ENCODE measurements at regions not wholly inside any gene's neighbourhood (a gene's known extent, or its start where the extent isn't known, plus 50 kb on each side); places are given as distances from the start of the nearest gene placed in this dataset.

DNA sequence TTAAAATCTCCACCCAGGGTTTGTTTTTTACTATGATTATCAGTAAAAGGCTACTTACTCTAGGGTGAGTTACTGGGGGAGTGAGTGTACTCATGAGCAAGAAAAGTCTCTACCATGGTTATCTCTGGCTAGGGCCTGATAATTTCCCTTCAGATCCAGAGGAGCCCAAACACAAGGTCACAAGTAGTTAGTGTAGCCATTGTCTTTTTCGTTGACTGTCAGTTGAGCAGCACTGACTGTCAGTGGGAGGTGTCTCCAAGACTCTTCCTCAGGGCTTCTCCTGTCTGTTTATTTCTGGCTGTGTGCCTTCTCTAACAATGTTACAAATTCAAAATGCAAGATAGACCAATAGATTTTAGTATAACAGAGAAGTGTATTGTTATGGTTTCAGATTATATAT is 181.2 kb upstream of the MIS18BP1 start:
- Mint-ChIP-seq H3K36me3 (no peaks in the 10 kb centered on the region), H3K9me3 (peaks cover 0 to 5% of the 10 kb centered on the region in 2 donors), H3K4me3 (no peak overlapping the region), H3K27me3 (no peaks in the 10 kb centered on the region), H3K27ac (no peak overlapping the region), H3K4me1 (no peaks in the 10 kb centered on the region)
- DNase-seq (no peak), ATAC-seq (replicated peaks) (no peak)

DNA sequence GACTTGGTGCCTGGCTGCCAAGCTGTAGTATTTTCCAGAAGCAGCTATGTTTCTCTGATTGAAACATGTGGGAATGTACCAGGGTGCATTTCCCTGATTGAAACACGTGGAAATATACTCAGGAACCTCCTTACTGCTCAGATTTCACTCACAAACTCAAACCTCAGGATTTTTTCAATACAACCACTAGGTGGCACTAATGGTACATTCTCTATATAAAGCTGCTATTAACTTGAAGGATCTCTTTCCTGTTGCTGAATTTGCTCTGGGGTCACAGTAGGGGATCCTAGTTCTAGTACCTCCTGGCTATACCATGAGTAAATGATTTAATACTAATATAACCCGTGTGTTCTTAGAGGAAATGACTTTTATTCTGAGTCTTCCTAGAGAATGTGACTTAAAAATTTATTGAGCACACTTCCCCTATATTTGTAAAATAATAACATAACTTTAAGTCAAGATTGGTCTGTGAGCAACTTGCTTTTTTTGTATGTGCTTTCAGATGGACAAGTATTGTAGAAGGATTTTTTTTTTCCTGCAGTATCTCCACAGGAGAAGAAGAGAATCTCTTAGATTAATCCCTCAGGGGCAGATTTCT is 173.8 kb upstream of the MIS18BP1 start:
- ATAC-seq (replicated peaks) (peak; percentile 53 to 56), DNase-seq (no peak)
- Mint-ChIP-seq H3K27me3 (no peaks in the 10 kb centered on the region), H3K4me3 (no peak overlapping the region), H3K9me3 (peaks cover 0 to 4% of the 10 kb centered on the region in 2 donors), H3K4me1 (no peaks in the 10 kb centered on the region), H3K27ac (no peak overlapping the region), H3K36me3 (no peaks in the 10 kb centered on the region)

DNA sequence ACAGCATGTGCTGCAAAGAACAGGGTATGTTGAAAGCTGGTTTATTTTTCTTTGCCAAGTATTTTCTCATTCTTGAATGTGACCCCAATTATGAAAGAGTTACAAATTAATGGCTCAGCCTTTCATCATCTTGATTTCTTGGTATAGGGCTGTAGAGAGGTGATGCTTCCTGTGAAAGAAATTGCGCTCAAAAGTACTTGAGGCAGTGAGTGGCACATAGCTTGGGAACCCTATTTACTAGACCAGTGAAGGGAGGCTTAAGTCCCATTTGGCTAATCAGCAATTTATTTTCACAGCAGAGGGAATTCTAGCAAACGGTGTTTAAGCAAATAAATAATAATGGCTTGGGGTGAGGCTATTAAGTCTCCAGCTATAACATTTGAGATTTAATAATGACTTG is 153.9 kb upstream of the MIS18BP1 start:
- no peaks in the 10 kb centered on the region for H3K36me3 Mint-ChIP-seq
- H3K27ac Mint-ChIP-seq: no peak overlapping the region
- DNase-seq: no peak
- ATAC-seq (replicated peaks): no peak
- no peak overlapping the region for H3K4me3 Mint-ChIP-seq
- no peaks in the 10 kb centered on the region for H3K4me1 Mint-ChIP-seq
- H3K27me3 Mint-ChIP-seq: no peaks in the 10 kb centered on the region
- peaks cover 5 to 12% of the 10 kb centered on the region in 2 donors for H3K9me3 Mint-ChIP-seq

DNA sequence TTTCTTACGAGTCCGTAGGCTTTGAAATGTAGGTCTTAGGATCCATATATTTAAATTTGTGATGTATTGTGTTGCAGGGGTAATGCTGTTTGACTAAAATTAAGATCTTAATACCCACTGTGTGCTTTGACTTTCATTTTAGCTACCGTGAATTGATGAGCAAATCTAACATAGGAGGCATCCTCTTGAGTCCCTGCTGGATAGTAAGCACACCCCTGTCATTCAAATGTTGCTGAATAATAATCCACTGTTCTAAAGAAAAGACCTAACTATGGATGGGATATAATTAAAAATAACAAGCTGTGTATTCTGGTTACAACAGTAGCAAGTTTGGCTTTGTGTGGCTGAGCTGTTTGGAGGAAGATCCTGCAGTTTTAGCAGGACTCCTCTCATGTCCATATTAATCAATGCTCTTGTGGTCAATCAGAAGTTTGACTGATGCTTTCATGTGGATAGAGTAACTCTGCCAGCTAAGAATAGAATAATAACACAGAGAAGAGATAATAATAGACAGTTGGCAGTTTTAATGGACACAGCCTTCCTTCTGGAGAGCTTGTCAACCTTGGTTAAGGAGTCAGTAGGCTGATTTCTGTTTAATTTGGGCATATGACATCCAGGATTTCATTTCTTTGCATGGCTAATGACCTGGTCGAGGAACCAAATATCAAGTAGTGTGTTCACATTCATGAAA is 148.1 kb upstream of the MIS18BP1 start:
- Mint-ChIP-seq H3K4me1 (no peaks in the 10 kb centered on the region), H3K27ac (no peak overlapping the region), H3K9me3 (no peaks in the 10 kb centered on the region), H3K27me3 (no peaks in the 10 kb centered on the region), H3K4me3 (no peak overlapping the region), H3K36me3 (no peaks in the 10 kb centered on the region)
- no peak for DNase-seq
- ATAC-seq (replicated peaks): no peak

DNA sequence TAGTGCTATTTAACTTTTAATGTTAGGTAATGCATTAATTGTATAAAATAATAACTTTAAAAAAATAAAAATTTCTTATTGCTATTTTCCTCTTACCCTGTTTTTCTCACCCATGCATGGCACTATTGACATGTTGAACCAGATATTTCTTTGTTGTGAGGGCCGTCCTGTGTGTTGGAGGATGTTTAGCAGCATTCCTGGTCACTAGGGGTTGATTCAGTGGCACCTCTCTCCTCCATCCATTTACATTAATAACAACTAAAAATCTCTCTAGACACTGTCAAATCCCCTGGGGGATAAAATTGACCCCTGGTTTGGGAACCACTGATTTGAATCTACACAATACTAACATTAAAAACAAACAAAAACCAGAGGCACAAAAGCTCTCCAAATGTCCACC is 147.5 kb upstream of the MIS18BP1 start:
- peaks cover under 1% of the 10 kb centered on the region in 2 donors for H3K9me3 Mint-ChIP-seq
- no peak for ATAC-seq (replicated peaks)
- no peaks in the 10 kb centered on the region for H3K36me3 Mint-ChIP-seq
- DNase-seq: no peak
- H3K4me1 Mint-ChIP-seq: no peaks in the 10 kb centered on the region
- no peak overlapping the region for H3K4me3 Mint-ChIP-seq
- H3K27me3 Mint-ChIP-seq: no peaks in the 10 kb centered on the region
- no peak overlapping the region for H3K27ac Mint-ChIP-seq

DNA sequence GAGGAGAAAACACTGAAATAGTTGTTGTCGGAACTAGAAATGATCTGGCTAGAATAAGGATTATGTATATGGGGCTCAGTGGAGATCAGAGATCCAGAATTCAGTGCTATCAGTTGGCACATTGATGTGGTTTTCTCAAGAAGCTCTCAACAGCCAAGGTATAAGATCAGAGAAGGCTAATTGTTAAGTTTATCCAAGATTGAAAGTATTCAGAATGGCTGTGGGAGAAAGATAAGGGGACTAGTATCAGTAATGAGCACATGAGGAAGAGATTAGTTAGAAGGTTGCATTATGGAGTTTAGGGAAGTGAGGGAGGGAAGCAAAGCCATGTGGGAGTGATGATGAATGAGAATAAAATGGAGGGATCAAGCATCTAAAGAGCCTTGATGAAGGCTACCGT is 128.1 kb upstream of the MIS18BP1 start:
- DNase-seq: no peak
- no peaks in the 10 kb centered on the region for H3K36me3 Mint-ChIP-seq
- no peak for ATAC-seq (replicated peaks)

DNA sequence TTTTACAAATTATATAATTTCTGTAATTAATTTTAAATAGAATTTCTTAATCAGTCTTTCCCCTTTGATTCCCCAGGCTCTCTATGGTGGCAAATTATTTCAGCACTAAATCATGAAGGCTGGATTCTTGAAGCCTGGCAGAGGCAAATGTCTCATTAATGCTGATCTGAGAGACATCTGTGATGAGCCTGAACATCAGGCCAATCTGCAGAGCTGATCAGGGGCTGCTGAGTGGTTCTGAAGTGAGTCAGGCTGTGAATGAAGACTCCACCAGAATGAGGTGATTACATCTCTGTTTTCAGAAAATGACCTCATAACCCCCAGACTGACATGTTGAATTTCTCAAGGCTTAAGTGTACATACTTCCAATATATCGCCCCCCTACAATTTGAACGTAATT is 124.2 kb upstream of the MIS18BP1 start:
- no peak for DNase-seq

More for the DNA sequence above, 128.1 kb upstream of the MIS18BP1 start:
- no peak overlapping the region for H3K4me3 Mint-ChIP-seq
- no peaks in the 10 kb centered on the region for H3K27me3 Mint-ChIP-seq
- H3K27ac Mint-ChIP-seq: no peak overlapping the region
- no peaks in the 10 kb centered on the region for H3K4me1 Mint-ChIP-seq
- H3K9me3 Mint-ChIP-seq: no peaks in the 10 kb centered on the region

DNA sequence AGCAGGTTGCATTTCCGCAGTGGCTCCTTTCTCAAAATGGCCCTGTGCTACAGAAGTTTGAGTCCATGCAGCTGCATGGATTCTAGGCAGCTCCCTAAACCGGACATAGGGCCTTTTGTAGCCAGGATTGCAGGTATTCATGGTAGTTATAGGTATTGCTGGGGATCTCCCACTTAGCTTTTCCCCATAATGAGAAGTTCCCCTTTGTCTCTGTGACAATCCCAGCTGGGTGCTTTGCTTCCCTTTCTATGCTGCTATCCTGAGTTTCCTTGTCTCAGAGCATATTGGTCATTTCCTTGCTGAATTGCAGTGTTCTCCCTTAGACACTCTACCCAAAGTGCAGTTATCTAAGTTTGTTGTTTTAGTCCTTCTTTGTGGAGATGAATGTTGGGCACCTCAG is 120.9 kb upstream of the MIS18BP1 start:
- Mint-ChIP-seq H3K4me1 (no peaks in the 10 kb centered on the region), H3K4me3 (no peak overlapping the region), H3K27me3 (no peaks in the 10 kb centered on the region), H3K9me3 (no peaks in the 10 kb centered on the region), H3K27ac (no peak overlapping the region), H3K36me3 (no peaks in the 10 kb centered on the region)
- DNase-seq (no peak), ATAC-seq (replicated peaks) (no peak)

More for the DNA sequence above, 124.2 kb upstream of the MIS18BP1 start:
- ATAC-seq (replicated peaks): no peak
- Mint-ChIP-seq H3K4me3 (no peak overlapping the region), H3K36me3 (no peaks in the 10 kb centered on the region), H3K4me1 (no peaks in the 10 kb centered on the region), H3K27ac (no peak overlapping the region), H3K9me3 (no peaks in the 10 kb centered on the region), H3K27me3 (no peaks in the 10 kb centered on the region)

DNA sequence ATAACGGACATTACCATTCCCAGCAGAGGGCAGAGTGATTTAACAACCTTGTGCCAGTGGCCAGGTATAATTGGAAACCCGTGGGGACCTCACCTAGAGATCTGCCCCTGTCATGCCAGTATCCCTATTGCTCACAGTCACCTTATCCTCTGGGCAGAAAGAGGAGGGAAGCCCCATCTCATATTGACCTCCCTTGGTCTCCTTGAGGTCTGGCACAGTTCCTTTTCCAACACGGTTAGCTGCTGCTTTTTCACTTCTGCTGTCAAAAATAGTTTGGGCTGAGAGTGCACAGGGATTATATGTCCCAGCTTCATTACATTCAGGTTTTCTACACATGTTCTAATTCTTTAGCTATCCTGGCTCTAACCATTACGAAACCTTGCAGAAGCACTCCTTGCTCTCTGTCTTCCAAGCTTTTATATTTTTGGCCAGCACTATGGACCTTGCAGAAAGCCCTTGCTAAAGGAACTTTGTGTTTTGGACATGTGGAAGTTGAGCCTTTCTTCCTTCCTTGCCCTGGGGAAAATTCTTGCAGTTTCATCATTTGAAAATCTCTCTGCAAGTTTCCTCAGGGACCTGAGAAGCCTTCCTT is 111.7 kb upstream of the MIS18BP1 start:
- ATAC-seq (replicated peaks) (no peak), DNase-seq (no peak)
- no peaks in the 10 kb centered on the region for H3K27me3 Mint-ChIP-seq
- H3K36me3 Mint-ChIP-seq: no peaks in the 10 kb centered on the region
- no peak overlapping the region for H3K4me3 Mint-ChIP-seq
- H3K27ac Mint-ChIP-seq: no peak overlapping the region
- no peaks in the 10 kb centered on the region for H3K9me3 Mint-ChIP-seq
- no peaks in the 10 kb centered on the region for H3K4me1 Mint-ChIP-seq

DNA sequence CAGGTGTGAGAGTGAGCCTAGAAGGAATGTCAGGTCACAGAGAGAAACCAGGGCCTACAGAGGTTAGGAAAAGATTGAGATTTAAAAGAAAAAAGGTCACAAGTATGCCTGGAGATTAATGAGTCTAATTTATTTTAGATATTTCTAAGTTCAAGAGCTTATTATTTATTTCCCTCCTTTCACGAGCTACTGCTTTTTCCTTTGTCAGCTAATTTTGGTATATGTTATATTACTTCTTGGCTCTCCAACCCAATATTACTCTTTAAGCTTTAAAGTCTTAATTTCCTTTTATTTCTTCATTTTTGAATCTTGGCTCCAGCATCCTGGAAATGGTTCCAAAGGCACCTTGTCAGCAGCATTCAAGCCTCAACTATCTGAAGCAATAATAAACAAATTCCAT is 109.5 kb upstream of the MIS18BP1 start:
- Mint-ChIP-seq H3K36me3 (no peaks in the 10 kb centered on the region), H3K4me3 (no peak overlapping the region), H3K27me3 (no peaks in the 10 kb centered on the region), H3K4me1 (no peaks in the 10 kb centered on the region), H3K27ac (no peak overlapping the region), H3K9me3 (no peaks in the 10 kb centered on the region)
- ATAC-seq (replicated peaks): no peak
- no peak for DNase-seq

DNA sequence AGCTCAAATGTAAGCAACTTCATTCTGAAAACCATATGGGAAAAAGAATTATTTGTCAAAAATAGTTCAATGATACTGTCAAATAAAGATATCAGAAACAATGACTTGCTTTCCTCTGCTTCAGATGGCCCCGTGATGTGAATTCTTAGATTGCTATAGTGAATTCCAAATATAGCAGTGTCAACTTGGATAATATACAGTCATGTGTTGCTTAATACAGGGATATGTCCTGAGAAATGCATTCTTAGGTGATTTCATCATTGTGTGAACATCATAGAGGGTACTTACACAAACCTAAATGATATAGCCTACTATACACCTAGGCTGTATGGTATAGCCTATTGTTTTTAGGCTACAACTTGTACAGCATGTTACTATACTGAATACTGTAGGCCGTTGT is 108.7 kb upstream of the MIS18BP1 start:
- Mint-ChIP-seq H3K36me3 (no peaks in the 10 kb centered on the region), H3K27ac (no peak overlapping the region), H3K4me1 (no peaks in the 10 kb centered on the region), H3K9me3 (no peaks in the 10 kb centered on the region), H3K4me3 (no peak overlapping the region), H3K27me3 (no peaks in the 10 kb centered on the region)
- ATAC-seq (replicated peaks): no peak
- DNase-seq: no peak

DNA sequence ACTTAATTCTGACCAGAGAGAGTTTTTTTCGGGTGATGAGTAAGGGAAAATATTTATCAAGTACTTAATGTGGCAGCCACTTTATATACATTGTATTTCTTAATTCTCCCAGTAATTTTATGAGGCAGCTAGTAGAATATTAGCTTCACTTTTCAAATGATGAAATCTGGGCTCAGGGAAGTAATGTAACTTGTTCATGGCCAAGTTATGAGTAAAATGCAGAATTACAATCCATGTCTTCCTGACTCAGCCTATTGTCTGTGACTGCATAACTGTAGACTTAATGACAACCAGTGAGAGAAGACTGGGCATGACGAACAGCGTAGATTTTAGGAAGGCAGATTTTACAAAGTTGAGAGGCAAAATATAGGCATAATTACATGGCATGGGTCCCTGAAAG is 106.7 kb upstream of the MIS18BP1 start:
- DNase-seq: no peak
- Mint-ChIP-seq H3K36me3 (no peaks in the 10 kb centered on the region), H3K4me1 (no peaks in the 10 kb centered on the region), H3K4me3 (no peak overlapping the region), H3K27ac (no peak overlapping the region), H3K9me3 (peaks cover 0 to 1% of the 10 kb centered on the region in 2 donors), H3K27me3 (no peaks in the 10 kb centered on the region)
- ATAC-seq (replicated peaks): no peak

DNA sequence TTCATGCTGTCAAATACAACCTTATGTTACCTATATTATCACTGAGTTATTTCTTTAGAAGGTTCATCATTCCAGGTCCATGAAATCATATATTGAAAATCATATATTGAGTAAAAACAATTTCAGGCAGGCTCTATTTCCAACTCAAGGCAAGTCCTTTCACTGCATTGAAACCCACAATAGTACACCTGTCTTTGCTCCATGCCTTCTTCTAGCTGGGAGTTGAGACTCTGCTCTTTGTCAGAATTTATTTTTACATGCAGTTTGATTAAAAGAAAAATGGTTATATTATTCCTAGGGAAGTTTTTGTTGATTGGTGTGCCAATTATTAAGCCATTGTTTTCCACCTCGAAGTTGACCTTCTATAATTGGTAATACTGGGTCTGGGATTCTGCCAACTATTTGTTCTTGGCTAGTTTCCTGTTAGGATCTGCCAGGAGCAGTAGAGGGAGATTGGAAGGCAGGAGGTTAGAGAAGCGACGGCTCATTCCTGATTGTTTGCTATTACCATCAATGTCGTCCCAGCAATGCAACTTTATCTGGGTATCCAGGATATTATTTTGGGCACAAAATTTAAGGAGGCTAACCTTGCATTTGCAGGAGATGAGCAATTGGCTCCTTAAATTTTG is 79.5 kb upstream of the MIS18BP1 start:
- H3K27me3 Mint-ChIP-seq: no peaks in the 10 kb centered on the region
- H3K36me3 Mint-ChIP-seq: no peaks in the 10 kb centered on the region
- no peak overlapping the region for H3K27ac Mint-ChIP-seq
- DNase-seq (no peak), ATAC-seq (replicated peaks) (no peak)
- peaks cover 20 to 26% of the 10 kb centered on the region in 2 donors for H3K9me3 Mint-ChIP-seq
- no peak overlapping the region for H3K4me3 Mint-ChIP-seq
- H3K4me1 Mint-ChIP-seq: no peaks in the 10 kb centered on the region

DNA sequence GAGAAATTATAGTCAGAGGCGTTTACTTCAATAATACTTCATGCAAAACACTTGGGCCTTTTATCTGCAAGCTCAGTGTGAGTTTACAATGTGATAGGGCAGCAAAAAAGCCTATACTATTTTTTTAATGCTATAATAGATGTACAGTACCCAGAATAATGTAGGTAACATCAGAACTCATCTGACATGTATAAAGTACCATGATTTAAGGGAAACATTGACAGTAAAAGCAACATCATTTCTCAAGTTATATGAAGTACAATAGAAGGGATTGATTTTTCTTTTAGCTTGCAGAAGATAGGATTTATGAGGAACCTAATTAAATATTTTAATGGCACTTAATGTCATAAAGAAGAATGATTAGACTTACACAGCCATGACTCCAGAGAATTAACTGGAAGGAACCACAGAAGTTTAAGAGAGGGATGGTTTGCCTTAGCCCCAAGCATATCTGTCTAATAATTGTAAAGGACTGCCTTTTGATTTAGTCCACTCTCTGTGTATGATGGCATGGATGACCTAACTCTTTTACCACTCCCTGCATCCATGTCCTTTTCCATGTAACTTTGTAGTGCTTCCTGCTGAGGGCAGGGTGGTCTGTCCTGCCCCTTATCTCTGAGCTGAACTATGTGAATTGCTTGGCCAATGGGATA is 55.9 kb upstream of the MIS18BP1 start:
- H3K9me3 Mint-ChIP-seq: peaks cover 10 to 17% of the 10 kb centered on the region in 2 donors
- DNase-seq (no peak), ATAC-seq (replicated peaks) (no peak)
- H3K4me1 Mint-ChIP-seq: no peaks in the 10 kb centered on the region
- no peak overlapping the region for H3K4me3 Mint-ChIP-seq
- H3K36me3 Mint-ChIP-seq: peaks cover 0 to 4% of the 10 kb centered on the region in 2 donors
- H3K27me3 Mint-ChIP-seq: peaks cover 5 to 10% of the 10 kb centered on the region in 2 donors
- H3K27ac Mint-ChIP-seq: no peak overlapping the region
